Vagina (tissue), 2 donors: ENCODE measurements at regions not wholly inside any gene's neighbourhood (a gene's known extent, or its start where the extent isn't known, plus 50 kb on each side); places are given as distances from the start of the nearest gene placed in this dataset.

ENCODE experiments used
- POLR2A ChIP-seq, 2 donors: fragments of 450-650 bp; IDR thresholded peaks; one replicate each; pipeline ENCODE4 v1.6.1; 2017; ENCODE audit warnings: antibody characterized with exemption in 2 of 2, mild to moderate bottlenecking in 2 of 2, moderate library complexity in 2 of 2
- POLR2AphosphoS5 ChIP-seq, 2 donors: sonication (generic); formaldehyde crosslinking; IDR thresholded peaks; one replicate each; pipeline ENCODE4 v1.9.0; 2017; ENCODE audit warnings: antibody characterized with exemption in 2 of 2, mild to moderate bottlenecking in 2 of 2, low read depth in 1 of 2; ENCODE audit not compliant: insufficient read depth in 1 of 2
- TF ChIP-seq, protein P1 (sequence below), 3 experiments: fragments of 450-650 bp in 2 of 3; fragments of 200-600 bp in 1 of 3; sonication (generic) in 1 of 3; IDR thresholded peaks; one replicate each; pipeline ENCODE4 v1.5.1; 2017 to 2019; ENCODE audit warnings: antibody characterized with exemption in 3 of 3, mild to moderate bottlenecking in 2 of 3, moderate library complexity in 2 of 3

DNA sequence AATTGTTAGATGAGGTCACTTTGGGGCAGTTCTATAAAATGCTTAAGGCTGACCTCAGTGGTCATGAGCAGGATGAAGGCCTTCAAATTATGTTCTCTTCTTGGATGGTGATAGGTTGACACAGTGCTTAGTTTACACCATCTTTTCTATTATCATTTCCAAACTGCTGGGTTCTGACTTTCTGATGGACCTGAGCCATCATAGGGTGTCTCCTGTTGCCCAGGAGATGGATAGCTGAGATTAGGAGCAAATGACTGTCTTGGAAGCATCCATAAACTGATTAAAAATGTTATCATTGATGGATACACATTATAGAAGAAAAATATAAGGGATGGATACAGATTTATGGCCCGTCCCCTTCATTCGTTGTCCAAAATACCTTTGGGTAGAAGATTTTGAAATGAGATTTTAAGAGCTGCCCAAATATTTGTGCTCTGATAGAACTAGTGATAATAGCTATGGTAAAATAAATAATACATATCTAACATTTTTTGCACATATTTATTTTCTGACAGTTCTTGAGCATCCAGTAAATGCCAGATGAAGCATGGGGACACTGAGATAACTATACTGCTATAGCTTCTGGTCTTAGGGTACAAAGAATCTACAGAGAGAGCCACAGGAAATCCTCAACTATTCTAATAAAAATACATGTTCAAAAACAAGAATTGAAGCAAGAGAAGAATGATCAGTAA is 839.4 kb upstream of the LCORL start:
- TF ChIP-seq, protein P1, sequence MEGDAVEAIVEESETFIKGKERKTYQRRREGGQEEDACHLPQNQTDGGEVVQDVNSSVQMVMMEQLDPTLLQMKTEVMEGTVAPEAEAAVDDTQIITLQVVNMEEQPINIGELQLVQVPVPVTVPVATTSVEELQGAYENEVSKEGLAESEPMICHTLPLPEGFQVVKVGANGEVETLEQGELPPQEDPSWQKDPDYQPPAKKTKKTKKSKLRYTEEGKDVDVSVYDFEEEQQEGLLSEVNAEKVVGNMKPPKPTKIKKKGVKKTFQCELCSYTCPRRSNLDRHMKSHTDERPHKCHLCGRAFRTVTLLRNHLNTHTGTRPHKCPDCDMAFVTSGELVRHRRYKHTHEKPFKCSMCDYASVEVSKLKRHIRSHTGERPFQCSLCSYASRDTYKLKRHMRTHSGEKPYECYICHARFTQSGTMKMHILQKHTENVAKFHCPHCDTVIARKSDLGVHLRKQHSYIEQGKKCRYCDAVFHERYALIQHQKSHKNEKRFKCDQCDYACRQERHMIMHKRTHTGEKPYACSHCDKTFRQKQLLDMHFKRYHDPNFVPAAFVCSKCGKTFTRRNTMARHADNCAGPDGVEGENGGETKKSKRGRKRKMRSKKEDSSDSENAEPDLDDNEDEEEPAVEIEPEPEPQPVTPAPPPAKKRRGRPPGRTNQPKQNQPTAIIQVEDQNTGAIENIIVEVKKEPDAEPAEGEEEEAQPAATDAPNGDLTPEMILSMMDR (IDR thresholded peaks at IDR 0.05), result no peak
- TF ChIP-seq POLR2A (IDR thresholded peaks at IDR 0.05) (no peak), POLR2AphosphoS5 (IDR thresholded peaks at IDR 0.05; ENCODE audit: insufficient read depth in 1 of 2, low read depth in 1 of 2) (no peak)
